MG63 (cell line): ENCODE measurements at regions not wholly inside any gene's neighbourhood (a gene's known extent, or its start where the extent isn't known, plus 50 kb on each side); places are given as distances from the start of the nearest gene placed in this dataset.
"Not testable (repeated sequence)": the region's sequence is repeated elsewhere in the genome, so short reads cannot be mapped to it uniquely, and the experiment has no call there.

Source experiments
- DNase-seq: peaks from one replicate; pipeline ENCODE4 v3.0.0-alpha.2; 2020
- H3K27me3 ChIP-seq: fragments of 250-450 bp; sonication (Bioruptor Pico); 2 replicates; pipeline ENCODE4 v1.5.1; 2020; ENCODE audit warnings: mild to moderate bottlenecking, moderate library complexity
- H3K36me3 ChIP-seq: fragments of 250-450 bp; sonication (Bioruptor Pico); 2 replicates; pipeline ENCODE4 v1.5.1; 2020; ENCODE audit warnings: mild to moderate bottlenecking, moderate library complexity
- H3K4me3 ChIP-seq: fragments of 250-450 bp; sonication (Bioruptor Pico); 2 replicates; pipeline ENCODE4 v1.5.1; 2020; ENCODE audit warnings: mild to moderate bottlenecking, moderate library complexity
- H3K9me3 ChIP-seq: fragments of 250-450 bp; sonication (Bioruptor Pico); 2 replicates; pipeline ENCODE4 v1.5.1; 2020; ENCODE audit warnings: mild to moderate bottlenecking, moderate library complexity

DNA sequence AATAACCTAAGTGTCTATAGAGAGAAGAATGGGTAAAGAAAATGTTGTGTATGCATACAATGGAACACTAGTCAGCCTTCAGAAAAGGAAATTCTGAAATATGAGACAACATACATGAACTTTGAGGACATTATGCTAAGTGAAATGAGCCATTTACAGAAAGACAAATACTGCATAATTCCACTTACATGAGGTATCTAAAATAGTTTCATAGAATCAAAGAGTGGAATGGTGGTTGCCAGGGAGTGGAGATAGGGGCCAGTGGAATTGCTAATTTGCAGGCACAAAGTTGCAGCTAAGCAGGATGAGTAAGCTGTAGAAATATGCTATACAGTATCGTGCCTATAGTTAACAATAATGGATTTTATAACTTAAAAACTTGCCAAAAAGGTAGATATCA is 779.6 kb upstream of the ARPP21 start:
- no peaks in the 10 kb centered on the region for H3K27me3 ChIP-seq
- no peak for DNase-seq
- H3K4me3 ChIP-seq = no peak overlapping the region
- no peaks in the 10 kb centered on the region for H3K9me3 ChIP-seq
- no peaks in the 10 kb centered on the region for H3K36me3 ChIP-seq

- Histone ChIP-seq H3K9me3 (no peaks in the 10 kb centered on the region), H3K4me3 (no peak overlapping the region), H3K36me3 (no peaks in the 10 kb centered on the region), H3K27me3 (no peaks in the 10 kb centered on the region)
- DNase-seq = no peak
These were observed 776.9 kb upstream of the ARPP21 start for GRCh38 chr3:34862456-34862855.

DNA sequence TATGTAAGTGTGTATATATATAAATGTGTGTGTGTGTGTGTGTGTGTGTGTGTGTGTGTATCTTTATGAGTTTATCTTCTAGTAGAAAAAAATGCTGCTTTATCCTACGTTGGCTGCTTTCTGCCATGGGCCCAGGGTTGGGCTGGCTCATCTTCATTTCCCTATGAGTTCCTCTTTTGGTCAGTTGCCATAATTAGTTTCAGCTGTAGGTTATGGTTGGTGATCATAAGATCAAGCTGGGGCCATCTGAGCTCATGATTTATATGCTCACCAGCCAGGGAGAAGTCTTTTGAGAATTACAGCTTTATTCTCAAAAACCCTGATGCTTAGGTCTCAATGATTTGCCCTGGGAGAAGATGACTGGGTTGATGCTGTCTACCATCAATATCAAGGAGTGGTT is 775.8 kb upstream of the ARPP21 start:
- DNase-seq = no peak
- Histone ChIP-seq H3K9me3 (no peaks in the 10 kb centered on the region), H3K4me3 (no peak overlapping the region), H3K27me3 (no peaks in the 10 kb centered on the region), H3K36me3 (no peaks in the 10 kb centered on the region)

DNA sequence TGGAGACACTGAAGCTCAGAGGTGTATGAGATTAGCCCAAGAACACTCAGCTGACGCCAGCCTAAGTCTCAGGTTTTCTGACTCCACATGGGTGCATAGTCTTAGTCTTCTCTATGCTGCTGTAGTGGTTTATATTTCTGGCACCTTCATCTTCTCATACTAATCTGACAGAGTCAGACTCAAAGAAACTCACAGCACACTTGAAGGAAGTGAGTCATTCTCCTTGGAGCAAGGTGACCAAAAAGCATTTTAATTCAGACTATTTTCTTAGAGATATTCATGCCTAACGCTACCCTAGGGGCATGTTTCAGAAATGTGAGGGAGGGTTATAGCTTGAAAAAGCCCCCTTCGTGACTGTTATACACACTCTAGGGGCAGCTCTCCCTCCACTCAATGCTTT is 775.3 kb upstream of the ARPP21 start:
- H3K27me3 ChIP-seq = no peaks in the 10 kb centered on the region
- no peaks in the 10 kb centered on the region for H3K36me3 ChIP-seq
- no peak for DNase-seq
- H3K4me3 ChIP-seq = no peak overlapping the region
- H3K9me3 ChIP-seq = no peaks in the 10 kb centered on the region

GRCh38 chr3:34865346-34865745 is 774.0 kb upstream of the ARPP21 start:
- DNase-seq = no peak
- Histone ChIP-seq H3K9me3 (no peaks in the 10 kb centered on the region), H3K27me3 (no peaks in the 10 kb centered on the region), H3K36me3 (no peaks in the 10 kb centered on the region), H3K4me3 (no peak overlapping the region)

DNA sequence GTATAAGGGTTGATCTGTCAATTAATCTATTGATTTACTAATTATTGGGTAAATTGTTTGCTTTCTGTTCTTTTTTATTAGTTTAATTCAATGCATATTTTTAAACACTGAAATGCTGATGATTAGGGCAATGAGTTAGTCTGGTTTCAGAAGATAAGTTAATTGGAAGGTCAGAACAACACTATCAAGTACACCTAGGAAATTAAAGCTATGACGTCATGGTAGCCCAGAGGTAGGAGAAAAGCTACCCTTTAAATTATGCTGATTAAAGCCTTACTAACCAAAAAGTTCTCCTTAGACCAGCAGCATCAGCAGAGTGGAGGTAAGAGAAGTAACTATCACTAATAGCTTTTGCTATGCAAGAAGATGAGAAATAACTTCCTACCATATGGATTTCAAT is 770.4 kb upstream of the ARPP21 start:
- Histone ChIP-seq H3K27me3 (no peaks in the 10 kb centered on the region), H3K4me3 (no peak overlapping the region), H3K9me3 (no peaks in the 10 kb centered on the region), H3K36me3 (no peaks in the 10 kb centered on the region)
- no peak for DNase-seq

DNA sequence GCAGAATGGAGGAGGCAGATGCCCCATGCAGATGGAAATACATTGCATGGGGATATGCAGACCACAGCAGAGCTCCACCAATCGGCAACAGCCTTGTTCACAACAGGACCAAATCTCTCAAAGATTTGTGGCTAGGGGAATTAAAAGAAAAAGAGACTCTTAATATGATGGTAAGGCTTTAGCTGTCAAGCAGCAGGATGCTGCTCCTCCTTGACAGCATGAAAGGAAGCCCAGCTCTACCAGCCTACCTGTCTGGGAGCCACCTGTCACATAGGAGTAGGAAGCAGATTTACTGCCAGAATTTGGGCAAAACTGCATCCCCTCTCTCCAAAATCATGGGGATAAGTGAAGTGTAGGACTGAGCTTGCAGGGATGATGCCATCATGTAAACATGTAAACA is 769.6 kb upstream of the ARPP21 start:
- H3K36me3 ChIP-seq = no peaks in the 10 kb centered on the region
- no peaks in the 10 kb centered on the region for H3K9me3 ChIP-seq
- DNase-seq = no peak
- H3K4me3 ChIP-seq = no peak overlapping the region
- H3K27me3 ChIP-seq = no peaks in the 10 kb centered on the region

DNA sequence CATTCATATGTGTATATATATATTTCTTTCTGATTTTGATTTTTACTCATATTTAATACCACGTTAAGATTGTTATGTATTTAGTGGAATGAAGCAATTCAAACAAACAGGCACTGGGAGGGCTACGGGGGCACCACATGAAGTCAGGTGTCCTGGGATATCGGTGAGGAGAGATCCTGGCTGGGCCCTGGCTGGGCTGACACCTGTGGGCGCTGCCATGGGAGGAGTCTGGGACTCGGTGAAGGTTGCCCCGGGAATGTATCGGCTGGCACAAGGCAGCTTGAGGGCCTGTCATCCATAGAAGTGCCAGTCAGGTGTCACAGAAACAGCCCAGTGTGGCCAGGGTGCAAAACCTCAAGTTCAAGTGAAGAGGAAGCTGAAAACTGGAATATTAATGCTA is 766.9 kb upstream of the ARPP21 start:
- Histone ChIP-seq H3K4me3 (no peak overlapping the region), H3K36me3 (no peaks in the 10 kb centered on the region)
- DNase-seq = no peak

DNA sequence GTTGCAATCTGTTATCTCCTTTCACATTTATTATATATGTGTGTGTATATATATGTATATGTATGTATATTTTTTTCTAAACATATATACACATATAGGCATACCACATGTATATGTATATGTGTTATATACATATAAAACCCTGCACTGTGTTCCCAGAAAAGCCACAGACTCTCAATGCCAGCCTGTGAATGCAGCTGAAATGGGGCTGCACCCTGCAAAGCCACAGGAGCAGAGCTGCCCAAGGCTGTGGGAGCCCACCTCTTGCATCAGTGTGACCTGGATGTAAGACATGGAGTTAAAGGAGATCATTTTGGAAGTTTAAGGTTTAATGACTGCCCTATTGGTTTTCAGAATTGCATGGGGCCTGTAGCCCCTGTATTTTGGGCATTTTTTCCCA is 762.3 kb upstream of the ARPP21 start:
- Histone ChIP-seq H3K4me3 (no peak overlapping the region), H3K36me3 (no peaks in the 10 kb centered on the region), H3K9me3 (no peaks in the 10 kb centered on the region), H3K27me3 (no peaks in the 10 kb centered on the region)
- DNase-seq = no peak

More for the DNA sequence above, 766.9 kb upstream of the ARPP21 start:
- Histone ChIP-seq H3K9me3 (no peaks in the 10 kb centered on the region), H3K27me3 (no peaks in the 10 kb centered on the region)

- no peaks in the 10 kb centered on the region for H3K27me3 ChIP-seq
- no peak for DNase-seq
- no peaks in the 10 kb centered on the region for H3K9me3 ChIP-seq
- H3K36me3 ChIP-seq = no peaks in the 10 kb centered on the region
- H3K4me3 ChIP-seq = no peak overlapping the region
These were observed 760.8 kb upstream of the ARPP21 start for GRCh38 chr3:34878488-34878887.

GRCh38 chr3:34881026-34881425 is 758.3 kb upstream of the ARPP21 start:
- Histone ChIP-seq H3K4me3 (no peak overlapping the region), H3K9me3 (no peaks in the 10 kb centered on the region), H3K36me3 (no peaks in the 10 kb centered on the region), H3K27me3 (no peaks in the 10 kb centered on the region)
- no peak for DNase-seq

DNA sequence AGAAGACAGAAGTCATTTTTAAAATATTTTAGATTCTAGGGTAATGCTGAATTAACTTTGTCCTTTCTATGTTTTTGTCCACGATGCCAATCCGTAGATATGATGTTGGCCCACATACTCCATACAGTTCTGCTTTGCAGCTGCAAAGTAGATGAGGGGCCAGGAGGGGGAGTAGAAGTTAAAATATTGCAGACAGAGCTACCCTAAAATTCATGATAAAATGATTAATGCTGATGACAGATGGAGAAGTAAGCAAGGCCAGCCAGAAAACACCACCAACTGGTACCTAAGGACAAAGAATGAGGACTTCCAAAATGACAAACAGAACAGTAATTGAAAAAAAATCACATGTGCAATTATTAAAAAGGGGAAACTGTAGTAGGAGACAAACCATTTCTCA is 756.6 kb upstream of the ARPP21 start:
- H3K9me3 ChIP-seq = no peaks in the 10 kb centered on the region
- H3K36me3 ChIP-seq = no peaks in the 10 kb centered on the region
- H3K4me3 ChIP-seq = no peak overlapping the region
- H3K27me3 ChIP-seq = no peaks in the 10 kb centered on the region
- no peak for DNase-seq

- DNase-seq = no peak
- H3K27me3 ChIP-seq = no peaks in the 10 kb centered on the region
- H3K4me3 ChIP-seq = no peak overlapping the region
- H3K36me3 ChIP-seq = no peaks in the 10 kb centered on the region
- no peaks in the 10 kb centered on the region for H3K9me3 ChIP-seq
These were observed 755.3 kb upstream of the ARPP21 start for GRCh38 chr3:34884007-34884406.

DNA sequence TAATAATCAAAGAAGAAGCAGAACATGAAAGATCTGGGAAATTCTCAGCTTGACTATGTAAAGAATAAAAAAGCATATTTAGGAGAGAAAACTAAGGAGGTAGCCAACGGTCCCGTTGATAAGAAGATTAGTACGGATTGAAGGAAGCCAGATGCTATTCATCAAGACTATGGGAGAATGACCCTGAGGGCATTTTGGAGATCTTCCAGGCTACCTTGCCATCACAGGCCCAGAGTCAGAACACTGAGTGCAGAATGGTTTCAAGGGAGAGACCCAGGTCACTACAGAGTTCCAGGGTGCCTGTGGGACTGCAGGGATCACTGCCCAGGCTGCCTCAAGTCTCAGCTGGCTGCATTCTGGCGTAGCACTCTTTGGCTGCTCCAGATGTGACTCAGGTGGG is 752.9 kb upstream of the ARPP21 start:
- Histone ChIP-seq H3K36me3 (no peaks in the 10 kb centered on the region), H3K4me3 (no peak overlapping the region), H3K9me3 (no peaks in the 10 kb centered on the region), H3K27me3 (no peaks in the 10 kb centered on the region)
- no peak for DNase-seq

- Histone ChIP-seq H3K4me3 (no peak overlapping the region), H3K9me3 (no peaks in the 10 kb centered on the region), H3K36me3 (no peaks in the 10 kb centered on the region), H3K27me3 (no peaks in the 10 kb centered on the region)
- DNase-seq = no peak
These were observed 749.7 kb upstream of the ARPP21 start for GRCh38 chr3:34889641-34890040.

DNA sequence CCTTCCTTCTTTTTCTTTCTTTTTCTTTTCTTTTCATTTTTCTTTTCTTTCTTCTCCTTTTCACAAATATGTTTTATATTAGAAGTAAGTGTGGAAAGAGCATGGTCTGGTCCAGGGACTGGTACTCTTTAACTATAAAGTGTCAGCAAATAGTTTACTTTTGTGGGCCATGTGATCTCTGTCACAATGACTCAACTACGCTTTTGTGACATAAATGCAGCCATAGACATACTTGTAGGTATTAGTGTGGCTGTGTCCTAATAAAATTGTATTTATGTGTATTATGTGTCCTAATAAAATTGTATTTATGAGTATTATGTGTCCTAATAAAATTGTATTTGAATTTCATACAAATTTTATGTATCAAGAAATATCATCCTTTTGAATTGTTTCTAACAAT is 749.1 kb upstream of the ARPP21 start:
- H3K9me3 ChIP-seq = no peaks in the 10 kb centered on the region

GRCh38 chr3:34891941-34892340 is 747.4 kb upstream of the ARPP21 start:
- H3K36me3 ChIP-seq = no peaks in the 10 kb centered on the region
- H3K4me3 ChIP-seq = no peak overlapping the region
- no peaks in the 10 kb centered on the region for H3K27me3 ChIP-seq
- DNase-seq = no peak
- no peaks in the 10 kb centered on the region for H3K9me3 ChIP-seq

More for the DNA sequence above, 749.1 kb upstream of the ARPP21 start:
- H3K36me3 ChIP-seq = no peaks in the 10 kb centered on the region
- H3K27me3 ChIP-seq = no peaks in the 10 kb centered on the region
- DNase-seq = no peak
- H3K4me3 ChIP-seq = no peak overlapping the region

- H3K4me3 ChIP-seq = no peak overlapping the region
- H3K27me3 ChIP-seq = no peaks in the 10 kb centered on the region
- no peak for DNase-seq
- H3K9me3 ChIP-seq = no peaks in the 10 kb centered on the region
- H3K36me3 ChIP-seq = no peaks in the 10 kb centered on the region
These were observed 743.5 kb upstream of the ARPP21 start for GRCh38 chr3:34895841-34896240.

DNA sequence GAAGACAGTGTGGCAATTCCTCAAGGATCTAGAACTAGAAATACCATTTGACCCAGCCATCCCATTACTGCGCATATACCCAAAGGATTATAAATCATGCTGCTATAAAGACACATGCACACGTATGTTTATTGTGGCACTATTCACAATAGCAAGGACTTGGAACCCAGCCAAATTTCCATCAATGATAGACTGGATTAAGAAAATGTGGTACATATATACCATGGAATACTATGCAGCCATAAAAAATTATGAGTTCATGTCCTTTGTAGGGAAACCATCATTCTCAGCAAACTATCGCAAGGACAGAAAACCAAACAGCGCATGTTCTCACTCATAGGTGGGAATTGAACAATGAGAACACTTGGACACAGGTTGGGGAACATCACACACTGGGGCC is 729.6 kb upstream of the ARPP21 start:
- not testable (repeated sequence) for H3K27me3 ChIP-seq, DNase-seq

More for the DNA sequence above, 729.6 kb upstream of the ARPP21 start:
- not testable (repeated sequence) for H3K4me3 ChIP-seq, H3K36me3 ChIP-seq, H3K9me3 ChIP-seq
